Activated CD4-positive, alpha-beta T cell treated with anti-CD3 and anti-CD28 coated beads for 36 hours (primary cell): ENCODE measurements at regions not wholly inside any gene's neighbourhood (a gene's known extent, or its start where the extent isn't known, plus 50 kb on each side); places are given as distances from the start of the nearest gene placed in this dataset.

Experiments
- ATAC-seq: fragments of 200-7000 bp; cut with Tn5 transposase; one replicate; pipeline ENCODE4 v1.10.0; 2021; ENCODE audit warnings: mild to moderate bottlenecking, moderate library complexity
- CTCF ChIA-PET: fragments of 350-600 bp; sonication (Branson Sonifier 250); formaldehyde crosslinking; loops from one replicate; lab custom pipeline; 2021; ENCODE audit warnings: antibody characterized with exemption; lab: Charles Lee
- POLR2A ChIA-PET: fragments of 350-600 bp; sonication (Branson Sonifier 250); formaldehyde crosslinking; loops from one replicate; lab custom pipeline; 2021; ENCODE audit warnings: antibody characterized with exemption, inconsistent platforms; lab: Charles Lee
- DNase-seq: peaks from one replicate; pipeline ENCODE4 v3.0.0-alpha.2; 2020
- H3K27ac Mint-ChIP-seq: one replicate; pipeline ENCODE4 v1.8.0; 2021; ENCODE audit warnings: mixed read lengths
- H3K27me3 Mint-ChIP-seq: one replicate; pipeline ENCODE4 v1.8.0; 2021; ENCODE audit warnings: mixed read lengths
- H3K36me3 Mint-ChIP-seq: one replicate; pipeline ENCODE4 v1.8.0; 2021; ENCODE audit warnings: low read depth, mixed read lengths
- H3K4me1 Mint-ChIP-seq: one replicate; pipeline ENCODE4 v1.8.0; 2021; ENCODE audit warnings: mixed read lengths
- H3K4me3 Mint-ChIP-seq: one replicate; pipeline ENCODE4 v1.8.0; 2021; ENCODE audit warnings: mild to moderate bottlenecking, moderate library complexity, mixed read lengths
- H3K9me3 Mint-ChIP-seq: one replicate; pipeline ENCODE4 v1.8.0; 2021; ENCODE audit warnings: low read depth, mixed read lengths
- intact Hi-C, 2 experiments: fragments of 100-400 bp; cut with DNase I in 1 of 2; cut with micrococcal nuclease in 1 of 2; formaldehyde crosslinking; loops; one replicate each; pipeline versions ENCODE4 v1.14.2 to v1.15.1; 2022 to 2024; cut with DNase I, micrococcal nuclease

GRCh38 chr11:91406009-91406408 is 818.6 kb upstream of the FAT3 start:
- H3K27ac Mint-ChIP-seq = no peak overlapping the region
- ChIA-PET CTCF (no interaction called here), POLR2A (no interaction called here)
- peaks cover 3% of the 10 kb centered on the region for H3K9me3 Mint-ChIP-seq
- ATAC-seq (no peak), DNase-seq (no peak)
- H3K27me3 Mint-ChIP-seq = no peaks in the 10 kb centered on the region
- no peaks in the 10 kb centered on the region for H3K4me1 Mint-ChIP-seq
- intact Hi-C loops = no loop called here
- no peaks in the 10 kb centered on the region for H3K36me3 Mint-ChIP-seq
- no peak overlapping the region for H3K4me3 Mint-ChIP-seq

- Mint-ChIP-seq H3K36me3 (no peaks in the 10 kb centered on the region), H3K27ac (no peak overlapping the region), H3K4me3 (no peak overlapping the region), H3K4me1 (no peaks in the 10 kb centered on the region), H3K9me3 (peaks cover 7% of the 10 kb centered on the region), H3K27me3 (no peaks in the 10 kb centered on the region)
- ATAC-seq (no peak), DNase-seq (no peak)
- POLR2A ChIA-PET = no interaction called here
- CTCF ChIA-PET = no interaction called here
- intact Hi-C loops = no loop called here
Observed at GRCh38 chr11:91404344-91404743, 820.3 kb upstream of the FAT3 start.

- Mint-ChIP-seq H3K4me3 (no peak overlapping the region), H3K9me3 (peaks cover 5% of the 10 kb centered on the region), H3K36me3 (no peaks in the 10 kb centered on the region), H3K27ac (no peak overlapping the region), H3K27me3 (no peaks in the 10 kb centered on the region), H3K4me1 (no peaks in the 10 kb centered on the region)
- POLR2A ChIA-PET = no interaction called here
- CTCF ChIA-PET = no interaction called here
- DNase-seq (no peak), ATAC-seq (no peak)
- intact Hi-C loops = no loop called here
Observed at GRCh38 chr11:91397134-91397468, 827.5 kb upstream of the FAT3 start.

DNA sequence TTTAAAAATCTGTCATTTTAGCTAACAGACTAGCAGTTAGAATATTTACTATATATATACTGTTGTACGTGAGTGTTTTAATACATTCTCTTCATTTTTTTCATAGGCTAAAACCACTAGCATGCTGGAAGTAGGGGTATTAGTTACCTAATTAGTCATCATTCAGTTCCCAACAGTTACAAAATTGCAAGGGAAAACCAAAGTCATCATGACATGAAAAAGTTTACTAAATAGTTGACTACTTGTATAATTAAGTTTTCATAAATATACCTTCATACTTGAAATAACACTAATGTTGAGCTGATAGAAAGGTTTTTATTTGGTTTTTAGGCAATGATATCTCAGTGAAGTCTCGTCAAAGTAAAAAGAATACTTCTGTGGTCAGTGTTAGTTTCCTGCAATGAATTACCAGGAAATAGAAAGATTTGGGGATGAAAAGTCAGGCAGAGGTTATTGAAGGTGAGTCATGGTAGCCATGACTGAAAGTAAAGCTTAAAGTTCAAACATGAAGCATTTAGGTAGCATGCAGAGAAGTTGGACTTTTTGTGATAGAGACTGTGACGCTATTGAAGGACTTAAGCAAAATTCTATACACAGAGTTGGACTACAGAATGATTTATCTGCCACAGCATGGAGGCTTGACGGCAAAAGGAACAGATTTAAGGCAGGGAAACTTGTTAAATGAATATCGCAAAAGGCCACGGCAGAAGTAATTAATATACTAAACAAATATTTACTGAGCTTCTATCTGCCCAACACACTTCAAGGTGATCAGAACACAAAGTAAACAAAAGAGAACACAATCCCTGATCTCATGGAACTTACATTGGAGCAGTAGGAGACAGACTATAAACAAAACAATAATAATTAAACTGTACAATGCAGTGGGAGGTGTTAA is 828.1 kb upstream of the FAT3 start:
- ChIA-PET CTCF (no interaction called here), POLR2A (no interaction called here)
- ATAC-seq (no peak), DNase-seq (no peak)
- H3K9me3 Mint-ChIP-seq = peaks cover 9% of the 10 kb centered on the region
- H3K36me3 Mint-ChIP-seq = no peaks in the 10 kb centered on the region
- no peak overlapping the region for H3K4me3 Mint-ChIP-seq
- no peak overlapping the region for H3K27ac Mint-ChIP-seq
- intact Hi-C loops = no loop called here
- H3K27me3 Mint-ChIP-seq = no peaks in the 10 kb centered on the region
- no peaks in the 10 kb centered on the region for H3K4me1 Mint-ChIP-seq

DNA sequence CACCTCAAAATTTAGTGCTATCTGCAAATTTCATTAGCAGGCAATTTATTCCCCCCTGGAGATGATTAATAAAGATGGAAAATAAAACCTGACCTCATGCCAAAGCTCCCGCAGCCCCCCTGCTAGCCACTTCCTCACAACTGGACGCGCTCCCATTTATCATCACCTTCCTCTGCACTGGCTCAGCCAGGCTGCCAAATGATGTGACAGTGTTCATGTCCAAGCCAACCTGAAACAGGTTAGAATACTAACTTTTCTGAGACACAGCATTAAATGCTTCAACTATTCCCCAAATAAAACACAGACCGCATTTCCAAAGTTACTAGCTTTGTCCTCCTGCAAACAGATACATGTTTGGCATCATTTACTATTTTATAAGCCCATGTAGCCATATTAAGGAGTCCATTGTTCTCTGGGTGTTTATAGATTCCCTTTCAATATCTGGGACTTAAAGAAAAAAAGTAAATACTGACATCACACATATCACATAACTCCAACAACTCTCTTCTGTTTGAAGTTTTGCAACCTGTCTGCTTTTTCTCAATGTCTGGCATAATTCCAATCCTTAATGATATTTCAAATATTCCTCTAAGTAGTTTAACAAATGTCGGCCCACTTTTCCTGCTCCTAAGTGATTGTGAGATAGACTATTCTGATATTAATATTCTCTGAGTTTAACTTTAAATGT is 829.7 kb upstream of the FAT3 start:
- POLR2A ChIA-PET = no interaction called here
- ATAC-seq = no peak
- Mint-ChIP-seq H3K27me3 (no peaks in the 10 kb centered on the region), H3K4me1 (no peaks in the 10 kb centered on the region), H3K9me3 (peaks cover 7% of the 10 kb centered on the region), H3K4me3 (no peak overlapping the region), H3K36me3 (no peaks in the 10 kb centered on the region), H3K27ac (no peak overlapping the region)
- CTCF ChIA-PET = no interaction called here
- intact Hi-C loops = no loop called here
- DNase-seq = no peak

DNA sequence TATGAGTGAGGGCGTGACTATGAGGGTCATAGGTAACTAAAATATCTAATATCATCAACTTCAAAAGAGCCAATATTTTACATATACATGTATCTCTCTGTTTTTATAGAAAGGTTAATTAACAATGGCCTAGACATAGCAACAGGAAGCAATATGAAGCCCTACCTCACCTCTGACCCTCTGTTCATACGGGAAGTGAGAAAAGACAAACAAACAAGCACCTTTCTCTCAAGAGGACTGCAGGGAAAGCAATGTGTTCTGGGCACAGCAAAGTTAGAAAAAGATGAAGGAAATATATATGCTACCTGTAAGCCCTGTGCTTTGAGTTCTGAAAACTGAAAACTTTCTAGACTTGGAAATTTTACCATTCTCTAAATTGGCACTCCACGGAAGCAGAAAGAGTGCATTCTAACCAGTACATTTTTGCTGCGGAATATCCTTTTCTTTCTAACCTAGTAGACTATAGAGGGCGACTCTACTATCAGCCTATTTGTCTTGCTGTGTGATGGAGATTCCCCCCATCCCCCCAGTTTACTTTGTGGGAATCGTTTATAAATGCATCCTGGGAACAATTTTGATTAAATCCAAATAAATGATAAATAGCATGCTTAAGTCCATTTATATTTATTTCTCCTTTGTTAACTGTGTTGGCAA is 830.4 kb upstream of the FAT3 start:
- ChIA-PET CTCF (no interaction called here), POLR2A (no interaction called here)
- intact Hi-C loops = no loop called here
- DNase-seq (no peak), ATAC-seq (no peak)
- Mint-ChIP-seq H3K27me3 (no peaks in the 10 kb centered on the region), H3K9me3 (peaks cover 9% of the 10 kb centered on the region), H3K4me3 (no peak overlapping the region), H3K36me3 (no peaks in the 10 kb centered on the region), H3K4me1 (no peaks in the 10 kb centered on the region), H3K27ac (no peak overlapping the region)

- Mint-ChIP-seq H3K27me3 (no peaks in the 10 kb centered on the region), H3K27ac (no peak overlapping the region), H3K4me3 (no peak overlapping the region), H3K4me1 (no peaks in the 10 kb centered on the region), H3K9me3 (peaks cover 5% of the 10 kb centered on the region), H3K36me3 (no peaks in the 10 kb centered on the region)
- ChIA-PET CTCF (no interaction called here), POLR2A (no interaction called here)
- intact Hi-C loops = no loop called here
- DNase-seq = no peak
- ATAC-seq = no peak
Observed at GRCh38 chr11:91382946-91383345, 841.7 kb upstream of the FAT3 start.

DNA sequence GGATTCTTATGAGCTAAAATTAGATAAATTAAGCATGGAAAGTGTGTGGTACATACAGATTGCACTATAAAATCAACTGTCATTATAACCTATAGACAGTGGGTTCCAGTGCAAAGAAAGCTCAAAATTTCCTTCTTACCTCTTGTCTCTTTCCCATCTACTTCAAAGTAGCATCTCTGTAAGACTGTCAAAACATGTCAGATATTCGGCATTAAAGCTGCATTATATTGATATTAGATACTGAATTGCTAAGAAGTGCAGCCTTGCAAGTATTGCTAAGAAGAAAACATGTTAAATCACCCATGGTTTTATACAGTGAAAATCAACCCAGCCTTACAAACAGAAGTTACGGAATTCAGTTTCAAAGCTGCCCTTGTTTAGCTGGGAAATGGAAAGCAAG is 849.8 kb upstream of the FAT3 start:
- ATAC-seq = no peak

DNA sequence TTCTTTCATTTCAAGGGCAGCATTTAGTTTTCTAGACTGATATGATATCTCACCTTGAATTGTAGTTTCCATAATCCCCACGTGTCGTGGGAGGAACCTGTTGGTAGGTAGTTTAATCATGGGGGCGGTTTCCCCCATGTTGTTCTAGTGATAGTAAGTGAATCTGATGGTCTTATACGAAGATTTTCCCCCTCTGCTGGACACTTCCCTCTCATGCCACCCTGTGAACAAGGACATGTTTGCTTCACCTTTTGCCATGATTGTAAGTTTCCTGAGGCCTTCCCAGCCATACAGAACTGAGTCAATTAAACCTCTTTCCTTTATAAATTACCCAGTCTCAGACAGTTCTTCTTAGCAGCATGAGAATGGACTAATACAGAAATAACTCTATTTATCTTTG is 851.1 kb upstream of the FAT3 start:
- no peaks in the 10 kb centered on the region for H3K9me3 Mint-ChIP-seq
- H3K36me3 Mint-ChIP-seq = no peaks in the 10 kb centered on the region
- ATAC-seq (no peak), DNase-seq (no peak)
- no peaks in the 10 kb centered on the region for H3K27me3 Mint-ChIP-seq
- no peak overlapping the region for H3K4me3 Mint-ChIP-seq
- no peaks in the 10 kb centered on the region for H3K4me1 Mint-ChIP-seq
- ChIA-PET CTCF (no interaction called here), POLR2A (no interaction called here)
- H3K27ac Mint-ChIP-seq = no peak overlapping the region
- intact Hi-C loops = no loop called here

More for the DNA sequence above, 849.8 kb upstream of the FAT3 start:
- CTCF ChIA-PET = no interaction called here
- H3K4me1 Mint-ChIP-seq = no peaks in the 10 kb centered on the region
- POLR2A ChIA-PET = no interaction called here
- H3K36me3 Mint-ChIP-seq = no peaks in the 10 kb centered on the region
- no peak overlapping the region for H3K27ac Mint-ChIP-seq
- intact Hi-C loops = no loop called here
- no peaks in the 10 kb centered on the region for H3K27me3 Mint-ChIP-seq
- H3K9me3 Mint-ChIP-seq = no peaks in the 10 kb centered on the region
- H3K4me3 Mint-ChIP-seq = no peak overlapping the region
- DNase-seq = no peak

DNA sequence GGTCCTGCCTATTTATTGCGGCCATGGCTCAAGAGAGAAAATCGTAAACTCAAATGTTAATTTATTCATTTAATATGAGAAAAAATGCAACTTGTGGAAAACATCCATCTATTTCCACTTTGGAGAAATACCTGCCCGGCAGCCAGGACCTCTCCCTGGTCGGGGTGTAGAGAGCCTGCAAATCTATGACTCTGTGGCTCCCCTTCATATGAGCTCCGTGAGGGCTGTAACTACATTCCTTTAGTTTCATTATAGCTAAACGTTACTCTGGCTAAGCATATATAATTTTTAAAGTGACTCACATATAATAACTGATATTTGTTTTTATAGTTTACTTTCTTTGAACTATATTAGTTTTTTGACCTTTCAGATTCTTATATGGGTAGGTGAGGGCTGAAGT is 857.8 kb upstream of the FAT3 start:
- Mint-ChIP-seq H3K9me3 (peaks cover 5% of the 10 kb centered on the region), H3K27me3 (no peaks in the 10 kb centered on the region), H3K27ac (no peak overlapping the region), H3K4me1 (no peaks in the 10 kb centered on the region), H3K4me3 (no peak overlapping the region), H3K36me3 (no peaks in the 10 kb centered on the region)
- no peak for ATAC-seq
- intact Hi-C loops = no loop called here
- ChIA-PET POLR2A (no interaction called here), CTCF (no interaction called here)
- no peak for DNase-seq

- Mint-ChIP-seq H3K9me3 (peaks cover 5% of the 10 kb centered on the region), H3K36me3 (no peaks in the 10 kb centered on the region), H3K27ac (no peak overlapping the region), H3K27me3 (no peaks in the 10 kb centered on the region), H3K4me3 (no peak overlapping the region), H3K4me1 (no peaks in the 10 kb centered on the region)
- intact Hi-C loops = no loop called here
- DNase-seq (no peak), ATAC-seq (no peak)
- CTCF ChIA-PET = no interaction called here
- POLR2A ChIA-PET = no interaction called here
Observed at GRCh38 chr11:91365986-91366585, 858.5 kb upstream of the FAT3 start.

GRCh38 chr11:91350931-91351330 is 873.7 kb upstream of the FAT3 start:
- Mint-ChIP-seq H3K9me3 (peaks cover 12% of the 10 kb centered on the region), H3K27me3 (no peaks in the 10 kb centered on the region), H3K4me3 (no peak overlapping the region), H3K27ac (no peak overlapping the region), H3K36me3 (no peaks in the 10 kb centered on the region), H3K4me1 (no peaks in the 10 kb centered on the region)
- ATAC-seq (no peak), DNase-seq (no peak)
- ChIA-PET CTCF (no interaction called here), POLR2A (no interaction called here)
- intact Hi-C loops = no loop called here
